GM10266 (cell line): ENCODE measurements at regions not wholly inside any gene's neighbourhood (a gene's known extent, or its start where the extent isn't known, plus 50 kb on each side); places are given as distances from the start of the nearest gene placed in this dataset.

Source experiments
- DNase-seq: peaks from one replicate; pipeline ENCODE4 v3.0.0; 2012; ENCODE audit errors: extremely low spot score
- CTCF ChIP-seq: IDR thresholded peaks from 2 replicates; pipeline ENCODE4 v1.5.1; 2012; ENCODE audit warnings: mild to moderate bottlenecking, low read depth; ENCODE audit not compliant: control insufficient read depth, insufficient read depth; ENCODE audit errors: missing control alignments

- no peak for TF ChIP-seq CTCF
- no peak for DNase-seq
Observed at GRCh38 chr5:51018423-51018822, 352.0 kb downstream of the PARP8 start.

GRCh38 chr5:51024263-51024662 lies 357.8 kb downstream of the PARP8 start:
- TF ChIP-seq CTCF, result no peak
- DNase-seq, result no peak

- no peak for TF ChIP-seq CTCF
- DNase-seq, result no peak
Observed at GRCh38 chr5:51027271-51027670, 356.0 kb upstream of the ISL1 start.

- TF ChIP-seq CTCF, result no peak
- no peak for DNase-seq
Observed at GRCh38 chr5:51028394-51028793, 354.9 kb upstream of the ISL1 start.

GRCh38 chr5:51033215-51033614 lies 350.0 kb upstream of the ISL1 start:
- no peak for DNase-seq
- no peak for TF ChIP-seq CTCF

GRCh38 chr5:51034222-51034901 lies 348.9 kb upstream of the ISL1 start:
- no peak for DNase-seq
- TF ChIP-seq CTCF, result no peak

- TF ChIP-seq CTCF, result no peak
- no peak for DNase-seq
Observed at GRCh38 chr5:51039424-51040329, 343.6 kb upstream of the ISL1 start.
